HUES6 (cell line): ENCODE measurements at regions not wholly inside any gene's neighbourhood (a gene's known extent, or its start where the extent isn't known, plus 50 kb on each side); places are given as distances from the start of the nearest gene placed in this dataset.

Experiments used
- H3K27ac ChIP-seq: 2 replicates; pipeline ENCODE4 v1.7.0; 2013; ENCODE audit warnings: low read depth, mild to moderate bottlenecking, low read length, inconsistent platforms
- H3K27me3 ChIP-seq: 2 replicates; pipeline ENCODE4 v1.6.1; 2013; ENCODE audit warnings: low read length; ENCODE audit not compliant: control insufficient read depth, insufficient read depth
- H3K36me3 ChIP-seq: 2 replicates; pipeline ENCODE4 v1.6.1; 2013; ENCODE audit warnings: low read length; ENCODE audit not compliant: control insufficient read depth, insufficient read depth
- H3K4me1 ChIP-seq: 2 replicates; pipeline ENCODE4 v1.6.1; 2013; ENCODE audit warnings: low read length; ENCODE audit not compliant: control insufficient read depth, insufficient read depth
- H3K4me3 ChIP-seq: 2 replicates; pipeline ENCODE4 v1.5.1; 2013; ENCODE audit warnings: low read depth, low read length
- H3K9ac ChIP-seq: one replicate; pipeline ENCODE4 v1.6.1; 2013; ENCODE audit warnings: mild to moderate bottlenecking, low read length
- H3K9me3 ChIP-seq: 2 replicates; pipeline ENCODE4 v1.6.1; 2013; ENCODE audit warnings: low read depth, low read length; ENCODE audit not compliant: control insufficient read depth, insufficient read depth

GRCh38 chr12:69096669-69097335 is 142.6 kb upstream of the CPSF6 start:
- no peak overlapping the region for H3K9ac ChIP-seq
- H3K4me3 ChIP-seq: no peak overlapping the region
- H3K4me1 ChIP-seq: peaks cover 24% of the 10 kb centered on the region
- no peaks in the 10 kb centered on the region for H3K9me3 ChIP-seq
- H3K27me3 ChIP-seq: no peaks in the 10 kb centered on the region
- H3K36me3 ChIP-seq: no peaks in the 10 kb centered on the region
- no peak overlapping the region for H3K27ac ChIP-seq

DNA sequence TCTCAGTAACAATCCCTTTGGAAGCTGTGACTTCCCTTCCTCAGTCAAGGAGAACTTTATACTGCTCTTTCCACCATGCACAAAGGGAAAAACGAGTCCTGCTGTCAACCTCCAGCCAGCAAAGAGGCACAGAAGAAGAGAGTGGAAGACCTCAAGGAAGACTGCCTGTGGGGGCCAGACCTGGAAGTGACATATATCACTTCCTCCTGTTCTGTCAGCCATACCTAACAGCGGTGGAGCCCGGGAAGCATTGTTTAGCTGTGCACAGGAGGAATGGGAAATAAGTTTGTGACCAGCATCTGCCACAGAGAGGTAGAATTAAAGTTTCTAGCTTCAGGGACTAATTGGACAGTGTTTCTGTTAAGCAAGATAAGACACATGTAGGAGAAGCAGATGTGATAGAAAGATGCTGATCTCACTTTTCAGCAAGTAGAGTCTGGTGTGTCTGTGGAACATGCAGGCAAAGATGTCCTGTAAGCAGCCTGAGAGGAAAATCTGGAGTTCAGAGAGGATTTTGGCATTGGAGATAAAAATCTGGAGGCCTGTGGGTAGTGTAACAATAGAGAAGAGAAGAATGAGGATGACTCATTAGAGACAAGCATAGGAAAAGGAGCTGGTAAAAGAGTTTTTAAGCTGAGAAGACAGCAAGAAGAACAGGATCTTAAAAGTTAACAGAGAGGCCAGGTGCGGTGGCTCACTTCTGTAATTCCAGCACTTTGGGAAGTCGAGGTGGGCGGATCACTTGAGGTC is 141.6 kb upstream of the CPSF6 start:
- no peaks in the 10 kb centered on the region for H3K27me3 ChIP-seq
- no peak overlapping the region for H3K27ac ChIP-seq
- H3K36me3 ChIP-seq: no peaks in the 10 kb centered on the region
- H3K9me3 ChIP-seq: no peaks in the 10 kb centered on the region
- H3K4me3 ChIP-seq: no peak overlapping the region
- H3K9ac ChIP-seq: no peak overlapping the region
- H3K4me1 ChIP-seq: peaks cover 22% of the 10 kb centered on the region

DNA sequence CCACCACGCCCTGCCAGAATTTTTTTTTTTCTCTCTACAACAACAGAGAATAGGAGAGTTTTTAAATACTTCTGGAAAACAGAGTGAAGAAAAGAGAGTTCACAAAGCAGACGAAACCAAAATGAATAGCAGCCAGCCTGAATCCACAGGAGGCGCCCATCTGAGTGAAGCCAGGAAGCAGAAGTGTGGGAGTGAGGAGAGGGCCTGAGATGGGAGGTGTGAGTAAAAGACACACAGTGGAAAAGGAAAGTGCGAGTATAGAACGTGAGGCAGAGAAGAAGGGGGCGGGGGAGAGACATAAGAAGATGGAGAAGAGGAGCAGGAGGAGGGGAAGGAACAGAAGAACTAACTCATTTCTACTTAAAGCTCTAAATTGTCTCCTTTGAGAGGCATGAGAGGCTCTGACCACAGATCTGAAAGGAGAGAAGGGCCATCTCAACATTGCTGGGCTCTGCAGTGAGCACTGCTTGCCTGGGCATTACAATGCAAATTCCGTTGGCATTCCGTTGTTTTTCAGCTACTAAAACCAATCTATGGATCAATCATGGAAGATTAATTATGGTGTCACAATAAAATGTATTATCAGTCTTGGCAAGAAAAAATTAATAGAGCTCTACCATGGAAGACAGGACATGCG is 140.1 kb upstream of the CPSF6 start:
- Histone ChIP-seq H3K9ac (no peak overlapping the region), H3K36me3 (no peaks in the 10 kb centered on the region), H3K9me3 (no peaks in the 10 kb centered on the region), H3K4me1 (peaks cover 22% of the 10 kb centered on the region), H3K4me3 (no peak overlapping the region), H3K27ac (no peak overlapping the region), H3K27me3 (no peaks in the 10 kb centered on the region)

GRCh38 chr12:69101505-69101904 is 137.9 kb upstream of the CPSF6 start:
- no peak overlapping the region for H3K27ac ChIP-seq
- no peaks in the 10 kb centered on the region for H3K27me3 ChIP-seq
- no peak overlapping the region for H3K4me3 ChIP-seq
- peaks cover 22% of the 10 kb centered on the region for H3K4me1 ChIP-seq
- H3K9me3 ChIP-seq: no peaks in the 10 kb centered on the region
- H3K9ac ChIP-seq: no peak overlapping the region
- no peaks in the 10 kb centered on the region for H3K36me3 ChIP-seq

DNA sequence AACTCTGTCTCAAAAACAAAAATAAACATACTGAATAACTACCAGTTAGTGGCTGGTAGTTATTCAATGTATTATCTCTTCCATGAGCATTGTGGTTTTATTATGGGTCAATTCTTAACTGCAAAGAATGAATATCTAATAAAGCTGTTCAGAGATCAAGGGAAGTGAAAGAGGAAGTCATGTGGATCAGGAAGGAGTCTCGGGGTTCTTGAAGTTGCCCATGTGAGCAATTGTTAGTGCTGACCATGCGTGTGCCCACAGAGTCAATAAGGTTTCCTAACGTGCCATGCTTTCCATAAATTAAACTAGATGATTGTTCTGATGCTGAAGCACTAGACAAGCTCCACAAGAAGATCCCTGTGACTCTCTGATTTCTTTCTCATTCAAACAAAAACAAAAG is 136.5 kb upstream of the CPSF6 start:
- H3K27ac ChIP-seq: no peak overlapping the region
- no peaks in the 10 kb centered on the region for H3K36me3 ChIP-seq
- H3K4me1 ChIP-seq: peaks cover 12% of the 10 kb centered on the region
- H3K27me3 ChIP-seq: no peaks in the 10 kb centered on the region
- no peaks in the 10 kb centered on the region for H3K9me3 ChIP-seq
- no peak overlapping the region for H3K4me3 ChIP-seq
- H3K9ac ChIP-seq: no peak overlapping the region

- H3K27ac ChIP-seq: no peak overlapping the region
- no peaks in the 10 kb centered on the region for H3K27me3 ChIP-seq
- H3K4me1 ChIP-seq: peaks cover 8% of the 10 kb centered on the region
- H3K9ac ChIP-seq: no peak overlapping the region
- H3K36me3 ChIP-seq: no peaks in the 10 kb centered on the region
- H3K4me3 ChIP-seq: no peak overlapping the region
- no peaks in the 10 kb centered on the region for H3K9me3 ChIP-seq
These were observed 134.0 kb upstream of the CPSF6 start for GRCh38 chr12:69105101-69105962.

GRCh38 chr12:69106482-69107118 is 132.8 kb upstream of the CPSF6 start:
- no peak overlapping the region for H3K4me3 ChIP-seq
- no peak overlapping the region for H3K27ac ChIP-seq
- H3K4me1 ChIP-seq: peaks cover 8% of the 10 kb centered on the region
- no peaks in the 10 kb centered on the region for H3K9me3 ChIP-seq
- no peaks in the 10 kb centered on the region for H3K36me3 ChIP-seq
- no peak overlapping the region for H3K9ac ChIP-seq
- H3K27me3 ChIP-seq: no peaks in the 10 kb centered on the region

DNA sequence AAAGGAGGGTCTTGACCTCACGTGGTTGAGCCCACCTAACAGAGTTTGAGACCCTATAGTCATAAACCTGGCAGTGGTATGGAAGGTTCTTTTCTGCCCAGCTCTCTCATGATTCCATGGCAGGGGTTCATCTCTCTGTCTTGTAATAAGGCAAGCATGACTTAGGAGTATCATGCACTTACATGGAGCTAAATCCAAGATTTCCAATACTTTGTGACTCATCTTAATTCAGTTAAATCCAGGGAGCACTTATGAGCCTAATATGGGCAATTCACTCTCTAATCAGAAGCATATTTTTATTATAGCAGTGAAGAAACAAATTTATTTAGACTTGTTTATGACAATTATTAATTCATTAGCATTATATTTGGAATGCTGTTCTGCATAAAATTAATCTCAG is 131.8 kb upstream of the CPSF6 start:
- Histone ChIP-seq H3K27ac (no peak overlapping the region), H3K4me3 (no peak overlapping the region), H3K9me3 (no peaks in the 10 kb centered on the region)

DNA sequence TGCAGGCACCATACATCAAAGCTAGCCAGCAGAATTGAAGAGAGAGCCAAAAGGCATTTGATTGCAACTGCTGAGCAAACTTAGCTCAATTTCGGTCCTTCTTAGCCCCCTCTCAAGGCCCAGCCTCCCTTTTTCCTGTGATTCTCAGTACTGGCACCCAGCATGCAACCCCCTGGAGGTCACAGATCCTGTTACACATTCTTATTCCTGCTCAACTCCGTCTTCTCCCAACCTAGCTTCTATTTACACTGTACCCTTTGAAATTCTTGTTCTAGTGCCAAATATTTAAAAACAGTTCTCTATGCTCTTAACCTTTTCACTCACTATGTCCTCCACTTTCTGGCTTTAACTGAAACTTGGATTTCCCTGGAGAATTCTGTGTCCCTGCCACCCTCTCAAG is 131.3 kb upstream of the CPSF6 start:
- Histone ChIP-seq H3K36me3 (no peaks in the 10 kb centered on the region), H3K27me3 (no peaks in the 10 kb centered on the region), H3K27ac (no peak overlapping the region), H3K4me1 (peaks cover 8% of the 10 kb centered on the region), H3K9me3 (no peaks in the 10 kb centered on the region), H3K9ac (no peak overlapping the region), H3K4me3 (no peak overlapping the region)

More for the DNA sequence above, 131.8 kb upstream of the CPSF6 start:
- Histone ChIP-seq H3K27me3 (no peaks in the 10 kb centered on the region), H3K4me1 (peaks cover 8% of the 10 kb centered on the region), H3K36me3 (no peaks in the 10 kb centered on the region), H3K9ac (no peak overlapping the region)

DNA sequence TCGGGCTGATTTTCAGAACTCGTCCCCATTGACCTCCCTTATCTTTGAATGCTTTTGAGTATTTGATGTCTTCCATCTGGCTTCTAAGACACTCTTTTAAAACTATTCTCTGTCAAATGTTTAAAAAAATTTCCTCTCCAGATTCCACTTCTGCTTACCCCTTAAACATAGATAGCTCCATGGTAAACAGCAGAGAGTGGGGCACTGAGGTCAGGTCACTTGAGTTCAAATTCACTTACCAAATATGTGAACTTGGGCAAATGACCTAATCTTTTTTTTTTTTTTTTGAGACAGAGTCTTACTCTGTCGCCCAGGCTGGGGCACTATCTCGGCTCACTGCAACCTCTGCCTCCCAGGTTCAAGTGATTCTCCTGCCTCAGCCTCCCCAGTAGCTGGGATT is 126.8 kb upstream of the CPSF6 start:
- no peaks in the 10 kb centered on the region for H3K36me3 ChIP-seq
- no peak overlapping the region for H3K4me3 ChIP-seq
- no peak overlapping the region for H3K27ac ChIP-seq
- H3K9me3 ChIP-seq: no peaks in the 10 kb centered on the region
- H3K9ac ChIP-seq: no peak overlapping the region
- peaks cover 15% of the 10 kb centered on the region for H3K4me1 ChIP-seq
- H3K27me3 ChIP-seq: no peaks in the 10 kb centered on the region
